GM18498 (cell line): ENCODE measurements at regions not wholly inside any gene's neighbourhood (a gene's known extent, or its start where the extent isn't known, plus 50 kb on each side); places are given as distances from the start of the nearest gene placed in this dataset.

Source experiments
- ATAC-seq: cut with Tn5 transposase; IDR thresholded peaks from one replicate; pipeline ENCODE4 v1.9.1; 2021; ENCODE audit warnings: mild to moderate bottlenecking, moderate library complexity; ENCODE audit not compliant: unreplicated experiment

GRCh38 chr5:40416098-40416497 lies 263.6 kb upstream of the PTGER4 start:
- no peak for ATAC-seq

DNA sequence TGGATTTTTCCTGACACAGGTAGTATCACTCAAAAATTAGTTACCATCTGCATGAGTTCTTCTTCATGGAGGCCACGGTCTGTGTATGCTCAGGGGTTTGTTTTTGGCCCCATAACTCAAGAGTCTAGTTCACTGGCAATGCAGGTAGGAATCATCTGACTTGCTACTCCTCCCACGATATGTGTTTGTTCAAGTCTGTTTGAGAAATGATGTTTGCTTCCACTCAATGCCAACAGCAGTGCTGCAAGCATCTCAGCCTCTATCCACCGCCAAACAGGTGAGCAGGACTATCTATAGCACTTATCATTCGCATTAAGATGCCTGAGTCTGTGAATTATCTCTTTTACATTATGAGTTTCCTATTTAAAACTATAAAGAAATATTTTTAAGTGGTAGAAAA lies 264.8 kb upstream of the PTGER4 start:
- no peak for ATAC-seq

- ATAC-seq, result no peak
Measured at GRCh38 chr5:40413743-40414142, 266.0 kb upstream of the PTGER4 start.

DNA sequence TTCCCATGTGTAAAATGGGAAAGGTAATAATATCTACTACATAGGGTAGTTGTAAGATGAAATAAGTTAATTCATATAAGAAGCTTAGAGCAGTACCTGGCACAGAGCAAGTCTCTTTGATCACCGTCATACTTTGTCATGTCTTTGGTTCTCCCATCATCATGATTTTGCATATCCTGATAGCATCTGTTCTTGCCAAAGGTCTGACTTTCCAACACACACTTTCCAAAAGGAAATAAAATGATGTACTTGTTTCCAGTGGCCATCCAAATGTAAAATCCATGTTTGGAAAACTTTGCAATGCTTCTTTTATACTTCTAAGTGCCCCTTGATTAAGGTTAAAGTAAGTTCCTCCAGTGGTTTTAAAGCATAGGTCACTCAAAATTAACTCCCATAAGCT lies 266.9 kb upstream of the PTGER4 start:
- ATAC-seq, result no peak

- no peak for ATAC-seq
Measured at GRCh38 chr5:40410964-40411635, 268.6 kb upstream of the PTGER4 start.

DNA sequence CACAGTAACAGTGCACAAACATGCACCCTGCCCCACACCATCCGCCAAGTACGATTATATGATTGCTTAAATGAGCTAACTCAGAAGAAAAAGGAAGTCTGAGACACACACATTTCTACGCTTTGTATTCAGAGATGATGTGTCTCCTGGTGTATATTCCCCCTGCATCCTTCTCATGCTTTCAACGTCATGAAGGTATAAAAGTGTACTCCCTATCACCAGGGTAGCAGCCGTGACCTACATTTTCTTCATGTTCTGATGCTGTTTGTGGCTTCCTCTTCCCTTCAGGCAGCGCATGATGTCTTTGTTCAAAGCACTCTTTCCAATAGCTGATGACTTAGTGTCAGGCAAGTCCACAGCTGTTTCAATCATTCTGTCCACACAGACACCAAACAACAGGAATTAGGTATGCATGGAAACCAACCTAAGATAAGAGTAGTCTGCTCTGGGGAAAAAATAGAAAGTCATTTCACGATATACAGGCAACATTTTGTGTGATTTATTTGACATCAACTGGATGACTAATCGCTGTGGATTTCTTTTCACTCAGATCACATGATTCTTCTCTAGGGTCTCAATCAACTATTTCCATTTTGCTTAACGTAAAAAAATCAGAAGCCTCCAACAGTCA lies 269.4 kb upstream of the PTGER4 start:
- no peak for ATAC-seq

DNA sequence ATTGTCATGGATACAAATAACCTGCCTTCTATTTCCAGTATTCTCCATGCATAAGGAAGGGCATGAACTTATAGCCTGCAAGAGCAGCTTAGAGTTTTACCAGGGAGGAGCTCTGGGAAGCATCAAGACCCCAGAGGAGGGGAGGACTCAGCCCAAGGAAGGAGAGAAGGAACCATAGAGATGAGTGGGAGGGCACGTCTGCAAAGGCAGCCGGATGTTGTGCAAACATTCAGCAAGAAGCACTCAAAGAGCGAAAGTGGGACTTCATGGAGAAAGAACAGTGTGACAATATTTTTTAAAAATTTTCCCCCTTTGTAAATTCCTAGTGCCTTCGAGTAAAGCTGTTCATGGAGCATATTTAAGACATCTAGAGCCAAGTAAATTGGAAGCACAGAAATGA lies 270.1 kb upstream of the PTGER4 start:
- ATAC-seq, result no peak

GRCh38 chr5:40406741-40407211 lies 272.9 kb upstream of the PTGER4 start:
- ATAC-seq, result peak; percentile 47

DNA sequence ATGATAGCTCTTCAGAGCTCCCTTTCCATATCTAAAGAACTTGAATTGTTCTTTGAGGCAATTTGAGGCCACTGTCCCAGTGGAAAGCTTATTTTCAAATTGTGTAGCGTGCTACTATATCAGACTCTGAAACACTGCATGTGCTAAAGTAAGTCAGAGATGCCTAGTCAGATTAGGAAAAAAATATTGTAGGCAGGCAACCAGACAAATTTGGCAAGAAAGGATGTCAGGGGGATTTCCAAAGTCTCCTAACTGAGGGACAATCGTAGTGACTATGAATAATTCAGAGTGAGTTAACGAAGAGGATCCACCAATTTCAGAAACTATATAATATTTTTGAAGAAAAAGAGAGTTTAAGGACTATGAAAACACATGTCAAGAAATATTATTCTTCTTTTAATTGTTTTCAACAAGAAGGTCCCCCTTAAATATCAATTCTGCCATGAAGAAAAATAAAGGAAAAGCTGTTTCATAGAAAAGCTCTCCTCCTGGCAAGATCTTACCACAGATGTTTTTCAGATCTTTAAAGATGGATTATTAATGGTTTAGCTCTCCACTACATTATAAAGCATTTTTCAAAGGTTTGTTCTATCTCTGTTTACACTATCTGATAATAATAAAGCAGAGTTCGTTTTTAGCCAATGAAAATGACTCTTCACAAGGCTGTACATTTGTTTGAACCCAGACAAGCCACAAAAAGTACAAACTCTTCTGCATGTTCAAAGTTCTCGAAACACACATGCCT lies 273.5 kb upstream of the PTGER4 start:
- ATAC-seq, result no peak

- ATAC-seq, result no peak
Measured at GRCh38 chr5:40405230-40405629, 274.5 kb upstream of the PTGER4 start.

- peak; percentile 68 for ATAC-seq
Measured at GRCh38 chr5:40404613-40405012, 275.1 kb upstream of the PTGER4 start.

GRCh38 chr5:40402007-40402364 lies 277.7 kb upstream of the PTGER4 start:
- ATAC-seq, result no peak

DNA sequence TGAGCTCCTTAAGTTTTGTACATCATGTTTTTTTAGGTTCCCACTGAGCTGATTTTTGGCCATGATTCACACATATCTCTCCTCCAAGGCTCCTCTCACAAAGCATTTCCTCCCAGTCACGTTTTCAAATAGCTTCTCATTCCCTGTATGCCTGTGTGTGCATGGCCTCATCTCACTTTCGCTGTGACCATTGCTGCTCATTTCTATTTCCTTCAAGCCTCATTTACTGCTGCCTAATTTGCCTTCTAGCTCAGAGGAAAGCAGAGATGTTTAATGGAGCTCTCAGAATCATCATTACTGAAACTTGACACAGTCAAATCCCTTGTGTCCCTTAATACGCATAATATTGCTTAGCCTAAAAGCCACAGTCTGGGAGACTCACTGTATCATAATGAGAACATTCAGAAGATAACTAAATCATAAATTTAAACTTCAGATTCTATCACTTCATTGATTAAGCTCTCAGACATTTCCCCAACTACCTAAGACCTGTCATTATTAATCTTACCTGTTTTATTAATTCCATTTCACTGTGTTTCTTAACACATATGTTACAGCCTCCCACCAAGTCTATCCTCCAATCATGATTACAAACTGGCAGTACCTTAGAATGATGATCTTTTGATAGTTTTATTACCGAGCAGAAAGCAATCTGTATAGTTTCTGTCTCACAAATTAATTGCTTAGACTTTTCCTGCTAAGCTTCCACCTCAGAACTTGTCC lies 278.3 kb upstream of the PTGER4 start:
- ATAC-seq, result peak; percentile 67

- no peak for ATAC-seq
Measured at GRCh38 chr5:40400245-40400644, 279.5 kb upstream of the PTGER4 start.

DNA sequence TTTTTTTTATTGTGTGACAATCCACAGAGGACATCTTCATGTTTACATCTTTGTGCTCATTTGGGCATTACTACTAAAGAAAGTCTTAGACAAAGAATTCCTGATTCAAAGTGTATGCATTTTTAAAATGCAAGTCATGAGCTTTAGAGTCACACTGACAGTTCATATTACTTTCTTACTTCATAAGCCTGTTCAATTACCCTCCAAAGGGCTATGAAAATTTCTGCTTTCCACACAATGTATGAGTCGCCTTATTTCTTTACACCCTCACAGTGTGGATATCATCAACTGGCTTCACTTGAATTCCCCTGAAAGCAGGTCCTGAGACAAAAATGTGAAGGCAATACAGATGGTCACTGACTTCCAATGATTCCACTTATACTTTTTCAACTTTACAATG lies 280.4 kb upstream of the PTGER4 start:
- ATAC-seq, result no peak

GRCh38 chr5:40397976-40398375 lies 281.7 kb upstream of the PTGER4 start:
- ATAC-seq, result no peak

- no peak for ATAC-seq
Measured at GRCh38 chr5:40397091-40397490, 282.6 kb upstream of the PTGER4 start.

DNA sequence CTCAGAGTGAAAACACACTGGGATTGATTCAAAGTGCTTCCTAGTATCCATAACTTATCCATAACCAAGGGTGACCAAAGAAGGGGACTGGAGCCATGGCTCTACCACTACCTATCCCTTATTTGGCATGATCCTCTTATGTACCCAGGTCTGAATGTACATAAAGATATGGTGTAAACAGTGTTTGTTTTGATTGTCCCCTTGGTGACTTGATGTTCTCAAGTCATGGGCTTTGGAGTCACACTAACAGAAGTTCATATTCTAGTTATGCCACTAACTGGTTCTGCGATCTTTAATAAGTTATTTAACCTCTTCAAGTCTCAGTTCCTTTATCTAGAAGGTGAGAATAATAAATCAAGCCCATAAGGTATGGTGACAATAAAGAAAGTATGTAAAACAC lies 283.4 kb upstream of the PTGER4 start:
- ATAC-seq, result no peak

GRCh38 chr5:40395251-40395650 lies 284.5 kb upstream of the PTGER4 start:
- no peak for ATAC-seq

GRCh38 chr5:40394698-40395097 lies 285.0 kb upstream of the PTGER4 start:
- no peak for ATAC-seq

DNA sequence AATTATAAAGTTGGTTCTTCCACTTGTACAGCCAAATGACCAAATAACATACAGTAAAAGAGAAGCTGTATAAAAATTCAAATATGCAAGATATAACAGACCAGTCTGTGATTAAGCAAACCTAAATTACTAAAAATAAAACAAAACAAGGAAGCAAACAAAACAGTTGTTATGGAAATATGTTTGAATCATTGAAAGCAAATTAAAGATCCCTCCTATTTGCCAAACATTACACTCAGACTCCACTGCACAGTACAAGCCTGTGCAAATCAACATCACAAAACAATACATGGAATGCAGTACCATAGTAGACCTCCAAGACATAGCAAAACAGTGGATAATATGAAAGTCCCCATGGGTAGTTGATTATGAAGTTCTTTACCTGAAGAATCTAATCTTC lies 288.1 kb upstream of the PTGER4 start:
- no peak for ATAC-seq
